ENCODE measurements at regions not wholly inside any gene's neighbourhood (a gene's known extent, or its start where the extent isn't known, plus 50 kb on each side); places are given as distances from the start of the nearest gene placed in this dataset.

GRCh38 chr5:158265346-158265745, 406.4 kb upstream of the CLINT1 start:
- Histone ChIP-seq H3K27ac (ENCODE audit: low read length) (no peak overlapping the region), H3K36me3 (replicated peaks; ENCODE audit: insufficient read depth, low read length) (no peaks in the 10 kb centered on the region)
- no peak for TF ChIP-seq EZH2phosphoT487 (IDR thresholded peaks at IDR 0.05; ENCODE audit: low read length)
- no peak for TF ChIP-seq EZH2 (optimal IDR thresholded peaks at IDR 0.05; ENCODE audit: low read depth, low read length)
- TF ChIP-seq CTCF (IDR thresholded peaks at IDR 0.05; ENCODE audit: low read length) = no peak

GRCh38 chr5:158264264-158264663, 405.3 kb upstream of the CLINT1 start:
- Histone ChIP-seq H3K4me2 (ENCODE audit: low read depth, low read length) (no peak overlapping the region), H3K27ac (ENCODE audit: low read length) (no peak overlapping the region), H3K9me3 (replicated peaks; ENCODE audit: insufficient read depth, low read length) (no peaks in the 10 kb centered on the region), H3F3A (ENCODE audit: insufficient read depth, low read length) (no peaks in the 10 kb centered on the region), H2AFZ (ENCODE audit: low read length) (no peak overlapping the region), H3K36me3 (replicated peaks; ENCODE audit: insufficient read depth, low read length) (no peaks in the 10 kb centered on the region), H3K4me3 (ENCODE audit: low read length) (no peak overlapping the region), H3K79me2 (ENCODE audit: low read length) (no peaks in the 10 kb centered on the region), H3K4me1 (ENCODE audit: low read length) (peaks cover 17% of the 10 kb centered on the region), H4K20me1 (ENCODE audit: insufficient read depth, low read length) (no peaks in the 10 kb centered on the region), H3K9ac (ENCODE audit: low read length) (no peak overlapping the region), H3K9me2 (replicated peaks; ENCODE audit: insufficient read depth, low read length) (no peaks in the 10 kb centered on the region), H3K27me3 (replicated peaks; ENCODE audit: insufficient read depth, low read length) (no peaks in the 10 kb centered on the region)
- no peak for DNase-seq
- TF ChIP-seq CTCF (IDR thresholded peaks at IDR 0.05; ENCODE audit: low read length) = no peak
- no peak for TF ChIP-seq EZH2phosphoT487 (IDR thresholded peaks at IDR 0.05; ENCODE audit: low read length)
- TF ChIP-seq EZH2 (optimal IDR thresholded peaks at IDR 0.05; ENCODE audit: low read depth, low read length) = no peak

More at GRCh38 chr5:158265346-158265745, 406.4 kb upstream of the CLINT1 start:
- Histone ChIP-seq H3K4me3 (ENCODE audit: low read length) (no peak overlapping the region), H3K9me2 (replicated peaks; ENCODE audit: insufficient read depth, low read length) (no peaks in the 10 kb centered on the region), H3K4me1 (ENCODE audit: low read length) (peaks cover 19% of the 10 kb centered on the region), H2AFZ (ENCODE audit: low read length) (no peak overlapping the region), H3K9me3 (replicated peaks; ENCODE audit: insufficient read depth, low read length) (no peaks in the 10 kb centered on the region), H3F3A (ENCODE audit: insufficient read depth, low read length) (no peaks in the 10 kb centered on the region), H3K9ac (ENCODE audit: low read length) (no peak overlapping the region), H3K27me3 (replicated peaks; ENCODE audit: insufficient read depth, low read length) (no peaks in the 10 kb centered on the region), H3K4me2 (ENCODE audit: low read depth, low read length) (no peak overlapping the region), H4K20me1 (ENCODE audit: insufficient read depth, low read length) (no peaks in the 10 kb centered on the region), H3K79me2 (ENCODE audit: low read length) (no peaks in the 10 kb centered on the region)
- DNase-seq = no peak

- no peak for TF ChIP-seq CTCF (IDR thresholded peaks at IDR 0.05; ENCODE audit: low read length)
- TF ChIP-seq EZH2phosphoT487 (IDR thresholded peaks at IDR 0.05; ENCODE audit: low read length) = no peak
- TF ChIP-seq EZH2 (optimal IDR thresholded peaks at IDR 0.05; ENCODE audit: low read depth, low read length) = no peak
- H3K4me1 ChIP-seq (ENCODE audit: low read length) = peaks cover 17% of the 10 kb centered on the region
- no peak overlapping the region for H3K4me2 ChIP-seq (ENCODE audit: low read depth, low read length)
- no peak overlapping the region for H2AFZ ChIP-seq (ENCODE audit: low read length)
- no peaks in the 10 kb centered on the region for H3F3A ChIP-seq (ENCODE audit: insufficient read depth, low read length)
- DNase-seq = no peak
- H3K27ac ChIP-seq (ENCODE audit: low read length) = no peak overlapping the region
- no peaks in the 10 kb centered on the region for H4K20me1 ChIP-seq (ENCODE audit: insufficient read depth, low read length)
- no peak overlapping the region for H3K4me3 ChIP-seq (ENCODE audit: low read length)
- H3K79me2 ChIP-seq (ENCODE audit: low read length) = no peaks in the 10 kb centered on the region
- no peaks in the 10 kb centered on the region for H3K36me3 ChIP-seq (replicated peaks; ENCODE audit: insufficient read depth, low read length)
- H3K9me2 ChIP-seq (replicated peaks; ENCODE audit: insufficient read depth, low read length) = no peaks in the 10 kb centered on the region
- H3K9ac ChIP-seq (ENCODE audit: low read length) = no peak overlapping the region
- H3K9me3 ChIP-seq (replicated peaks; ENCODE audit: insufficient read depth, low read length) = no peaks in the 10 kb centered on the region
- H3K27me3 ChIP-seq (replicated peaks; ENCODE audit: insufficient read depth, low read length) = no peaks in the 10 kb centered on the region
Measured at GRCh38 chr5:158261674-158262367, 402.9 kb upstream of the CLINT1 start.

Data from MM.1S (cell line).